ENCODE measurements at regions not wholly inside any gene's neighbourhood (a gene's known extent, or its start where the extent isn't known, plus 50 kb on each side); places are given as distances from the start of the nearest gene placed in this dataset.
"Not testable (repeated sequence)": the region's sequence is repeated elsewhere in the genome, so short reads cannot be mapped to it uniquely, and the experiment has no call there.

DNA sequence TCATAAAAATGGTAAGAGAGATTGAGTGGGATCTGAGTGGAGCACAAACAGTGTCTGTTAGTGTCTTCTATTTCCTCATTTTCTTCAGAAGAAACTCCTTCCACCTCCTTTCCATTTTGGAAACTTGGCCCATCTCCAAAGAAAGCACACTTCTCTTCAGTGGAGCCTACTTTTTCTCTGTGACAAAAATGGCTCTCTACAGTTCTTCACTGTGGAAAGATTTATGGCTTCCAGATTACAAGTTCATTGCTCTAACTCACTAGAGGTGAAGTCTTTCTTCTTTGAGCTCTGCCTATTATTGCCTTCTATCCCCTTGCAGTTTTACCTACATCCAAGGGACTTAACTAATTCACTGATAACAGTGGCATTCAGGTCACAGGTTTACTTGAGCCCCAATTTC is 325.8 kb downstream of the ANTXR2 start:
- no peak for DNase-seq (ENCODE audit: low spot score)
- no peak for FAIRE-seq

DNA sequence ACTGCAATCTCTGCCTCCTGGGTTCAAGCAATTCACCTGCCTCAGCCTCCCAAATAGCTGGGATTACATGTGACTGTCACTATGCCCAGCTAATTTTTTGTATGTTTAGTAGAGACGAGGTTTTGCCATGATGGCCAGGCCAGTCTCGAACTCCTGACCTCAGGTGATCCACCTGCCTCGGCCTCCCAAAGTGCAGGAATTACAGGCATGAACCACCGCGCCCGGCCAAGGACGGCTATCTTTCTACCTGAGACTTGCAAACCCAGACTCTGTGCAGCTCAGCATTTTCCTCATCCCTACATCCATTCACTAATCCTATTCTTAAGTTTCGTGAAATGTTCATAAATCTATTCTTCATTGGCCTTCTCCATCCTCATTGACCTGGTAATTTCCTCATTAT is 330.0 kb downstream of the ANTXR2 start:
- FAIRE-seq = no peak

GRCh38 chr4:79739912-79740311 is 331.9 kb upstream of the GK2 start:
- DNase-seq (ENCODE audit: low spot score) (no peak), FAIRE-seq (no peak)

More for the DNA sequence above, 330.0 kb downstream of the ANTXR2 start:
- no peak for DNase-seq (ENCODE audit: low spot score)

- DNase-seq (ENCODE audit: low spot score) (no peak), FAIRE-seq (no peak)
Measured at GRCh38 chr4:79723507-79723906, 315.5 kb upstream of the GK2 start.

DNA sequence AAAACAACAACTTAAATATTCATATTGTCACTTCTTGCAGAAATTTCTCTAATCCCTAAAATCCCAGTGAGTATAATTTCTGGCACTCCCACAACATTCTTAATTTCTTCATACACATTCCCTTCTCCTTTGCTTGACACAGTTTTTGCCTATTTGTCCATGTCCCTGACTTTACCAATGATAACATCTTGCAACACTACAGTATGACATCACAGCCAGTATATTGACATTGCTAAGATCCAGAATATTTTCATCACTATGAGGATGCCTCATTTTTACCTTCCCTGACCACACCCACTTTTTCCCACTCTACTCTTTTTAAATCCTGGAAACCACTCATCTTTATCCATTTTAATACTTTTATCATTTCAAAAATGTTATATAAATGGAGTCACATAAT is 292.3 kb upstream of the GK2 start:
- FAIRE-seq (no peak), DNase-seq (ENCODE audit: low spot score) (no peak)

DNA sequence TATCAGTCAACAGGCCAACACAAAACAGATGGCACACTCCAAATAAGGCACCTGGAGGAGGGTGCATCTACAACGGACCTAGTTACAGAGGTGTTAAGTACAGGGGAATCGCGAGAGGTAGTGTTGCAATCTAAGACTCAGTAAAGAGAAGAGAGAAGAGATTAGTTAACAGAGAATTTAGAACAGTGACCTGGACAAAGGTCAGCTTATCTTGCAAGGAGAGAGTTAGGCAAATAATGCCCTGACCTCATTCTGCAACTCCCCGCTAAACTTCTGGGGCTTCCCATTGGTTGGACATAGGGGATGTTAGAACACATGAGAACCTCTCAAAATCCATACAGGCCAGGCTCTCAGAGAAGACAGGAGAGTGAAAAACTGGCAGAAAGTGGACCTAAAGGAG is 289.4 kb upstream of the GK2 start:
- no peak for DNase-seq (ENCODE audit: low spot score)
- no peak for FAIRE-seq

DNA sequence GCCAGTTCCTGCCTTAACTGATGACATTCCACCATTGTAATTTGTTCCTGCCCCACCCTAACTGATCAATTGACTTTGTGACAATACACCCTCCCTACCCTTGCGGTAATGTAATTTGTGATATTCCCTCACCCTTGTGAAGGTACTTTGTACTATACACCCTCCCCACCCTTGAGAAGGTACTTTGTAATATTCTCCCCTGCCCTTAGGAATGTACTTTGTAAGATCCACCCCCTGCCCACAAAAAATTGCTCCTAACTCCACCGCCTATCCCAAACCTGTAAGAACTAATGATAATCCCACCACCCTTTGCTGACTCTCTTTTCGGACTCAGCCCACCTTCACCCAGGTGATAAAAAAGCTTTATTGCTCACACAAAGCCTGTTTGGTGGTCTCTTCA is 288.5 kb upstream of the GK2 start:
- DNase-seq (ENCODE audit: low spot score); FAIRE-seq: not testable (repeated sequence)

- DNase-seq (ENCODE audit: low spot score) = no peak
- no peak for FAIRE-seq
Measured at GRCh38 chr4:79695848-79696247, 287.8 kb upstream of the GK2 start.

GRCh38 chr4:79689740-79690139 is 281.7 kb upstream of the GK2 start:
- no peak for FAIRE-seq
- no peak for DNase-seq (ENCODE audit: low spot score)

GRCh38 chr4:79688691-79689090 is 280.7 kb upstream of the GK2 start:
- FAIRE-seq (no peak), DNase-seq (ENCODE audit: low spot score) (no peak)

- DNase-seq (ENCODE audit: low spot score) (no peak), FAIRE-seq (no peak)
Measured at GRCh38 chr4:79687006-79687405, 279.0 kb upstream of the GK2 start.

- no peak for FAIRE-seq
- DNase-seq (ENCODE audit: low spot score) = no peak
Measured at GRCh38 chr4:79685542-79685941, 277.5 kb upstream of the GK2 start.

- FAIRE-seq = no peak
- no peak for DNase-seq (ENCODE audit: low spot score)
Measured at GRCh38 chr4:79684516-79684915, 276.5 kb upstream of the GK2 start.

- DNase-seq (ENCODE audit: low spot score) (no peak), FAIRE-seq (no peak)
Measured at GRCh38 chr4:79682801-79683530, 274.9 kb upstream of the GK2 start.

GRCh38 chr4:79682161-79682560 is 274.1 kb upstream of the GK2 start:
- no peak for FAIRE-seq

GRCh38 chr4:79679859-79680258 is 271.8 kb upstream of the GK2 start:
- no peak for FAIRE-seq

More at GRCh38 chr4:79682161-79682560, 274.1 kb upstream of the GK2 start:
- no peak for DNase-seq (ENCODE audit: low spot score)

DNA sequence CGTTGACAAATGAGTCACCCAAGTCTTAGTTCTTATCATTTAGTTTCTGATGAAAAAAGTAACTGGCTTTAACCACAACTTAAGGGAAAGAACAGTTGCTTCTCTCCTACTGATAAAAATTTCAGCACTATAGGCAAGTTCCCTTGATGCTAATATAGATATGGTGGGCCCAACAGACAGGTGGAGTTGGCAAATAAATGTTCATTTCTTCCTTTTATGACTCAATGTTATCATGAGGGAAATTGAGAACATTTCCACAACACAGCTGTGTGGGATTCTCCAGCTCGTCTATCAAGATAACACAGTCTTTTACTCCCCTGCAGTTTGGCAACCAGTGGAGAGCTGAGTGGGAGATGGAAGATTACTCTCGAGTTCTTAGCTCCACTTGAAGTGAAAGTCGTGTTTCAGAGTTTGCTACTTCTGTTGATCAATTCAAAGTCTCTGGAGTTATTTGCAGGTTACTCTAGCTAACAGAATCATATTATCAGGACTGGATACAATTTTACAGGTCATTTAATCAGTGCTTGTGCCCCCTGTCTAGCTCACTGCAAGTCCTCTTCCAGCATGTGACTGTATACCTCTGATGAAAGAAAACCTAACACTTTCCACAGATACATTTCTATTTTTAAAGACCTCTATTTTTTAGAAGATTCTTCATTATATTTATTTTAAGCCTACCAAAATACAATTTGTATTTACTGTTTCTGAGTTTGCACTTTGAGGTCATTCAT is 270.6 kb upstream of the GK2 start:
- DNase-seq (ENCODE audit: low spot score) = no peak
- FAIRE-seq = no peak

More at GRCh38 chr4:79679859-79680258, 271.8 kb upstream of the GK2 start:
- no peak for DNase-seq (ENCODE audit: low spot score)

DNA sequence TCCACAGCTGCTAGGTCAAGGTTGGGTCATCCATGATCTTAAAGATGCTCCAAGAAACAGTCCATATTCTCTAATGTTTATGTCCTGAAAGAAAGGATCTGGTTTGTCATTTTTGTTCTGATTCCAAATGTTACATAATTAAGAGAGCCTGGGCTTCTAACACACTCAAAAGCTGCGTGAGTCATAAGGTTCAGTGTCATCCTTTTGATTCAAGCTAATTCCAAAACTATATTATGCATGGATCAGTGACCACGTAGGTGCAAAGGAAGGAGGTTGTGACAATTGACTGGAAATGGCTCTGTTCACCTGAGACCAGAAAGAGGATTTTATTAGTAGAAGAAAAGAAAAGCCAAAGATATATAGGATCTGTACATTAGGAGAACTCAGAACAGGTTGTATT is 268.7 kb upstream of the GK2 start:
- DNase-seq (ENCODE audit: low spot score) (no peak), FAIRE-seq (no peak)

DNA sequence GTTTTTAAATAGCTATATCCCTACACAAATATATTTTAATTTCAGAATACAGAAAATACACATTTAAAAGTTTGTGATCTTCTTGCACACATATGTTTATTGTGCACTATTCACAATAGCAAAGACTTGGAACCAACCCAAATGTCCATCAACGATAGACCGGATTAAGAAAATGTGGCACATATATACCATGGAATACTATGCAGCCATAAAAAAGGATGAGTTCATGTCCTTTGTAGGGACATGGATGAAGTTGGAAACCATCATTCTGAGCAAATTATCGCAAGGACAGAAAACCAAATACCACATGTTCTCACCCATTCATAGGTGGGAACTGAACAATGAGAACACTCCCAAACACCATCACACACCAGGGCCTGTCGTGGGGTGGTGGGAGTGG is 266.9 kb upstream of the GK2 start:
- not testable (repeated sequence) for FAIRE-seq

GRCh38 chr4:79673898-79674297 is 265.9 kb upstream of the GK2 start:
- DNase-seq (ENCODE audit: low spot score) (no peak), FAIRE-seq (no peak)

More for the DNA sequence above, 266.9 kb upstream of the GK2 start:
- DNase-seq (ENCODE audit: low spot score) = not testable (repeated sequence)

DNA sequence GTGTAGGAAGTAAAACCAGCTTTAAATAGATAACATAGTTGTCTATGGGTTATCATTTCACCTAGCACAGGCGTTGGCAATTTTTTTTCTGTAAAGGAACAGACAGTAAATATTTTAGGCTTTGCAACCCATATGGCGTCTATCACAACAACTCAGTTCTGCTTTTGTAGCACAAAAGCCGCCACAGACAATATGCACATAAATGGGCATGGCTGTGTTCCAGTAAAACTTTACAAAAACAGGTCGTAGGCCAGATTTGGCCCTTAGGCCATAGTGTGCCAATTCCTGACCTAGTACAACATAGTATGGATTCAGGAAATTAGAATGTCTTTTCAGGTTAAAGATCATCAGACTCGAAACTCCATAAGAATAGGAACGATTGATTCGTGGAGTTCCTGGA is 265.3 kb upstream of the GK2 start:
- no peak for DNase-seq (ENCODE audit: low spot score)
- no peak for FAIRE-seq

DNA sequence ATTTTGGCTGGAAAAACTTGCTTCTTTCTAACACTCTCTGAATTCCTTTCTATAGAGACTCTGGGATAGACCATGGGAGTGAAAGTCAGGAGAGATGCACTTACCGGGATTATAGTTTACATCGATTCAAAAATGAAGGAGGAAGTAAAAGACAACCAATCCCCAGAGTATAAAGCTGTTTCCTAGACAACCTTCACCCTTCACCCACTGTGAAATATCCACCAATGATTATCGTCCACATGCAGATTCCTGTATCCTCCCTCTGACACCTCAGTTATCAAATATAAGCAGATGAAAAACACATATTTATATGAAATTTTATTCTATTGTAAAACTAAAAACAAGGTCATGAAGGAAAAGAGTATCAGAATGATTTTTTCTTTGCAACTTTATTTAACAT is 258.8 kb upstream of the GK2 start:
- FAIRE-seq (no peak), DNase-seq (ENCODE audit: low spot score) (no peak)

DNA sequence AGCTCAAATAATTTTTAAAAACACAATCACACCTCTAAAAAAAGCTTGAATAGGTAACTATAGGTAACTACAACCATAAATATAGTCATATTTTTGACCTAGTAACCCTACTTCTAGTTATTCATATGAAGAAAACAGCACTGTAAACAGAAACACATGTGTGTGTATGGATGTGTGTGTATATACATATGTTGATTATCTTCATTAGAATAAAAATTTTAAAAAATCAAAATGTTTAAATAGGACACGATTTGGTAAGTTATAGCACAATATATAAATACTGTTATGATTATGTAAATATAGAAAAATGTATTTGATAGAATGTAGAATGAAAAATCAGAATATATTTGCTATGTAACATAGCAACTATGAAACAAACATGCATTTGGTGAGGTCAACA is 258.1 kb upstream of the GK2 start:
- DNase-seq (ENCODE audit: low spot score) (no peak), FAIRE-seq (no peak)

Data from urothelium cell line (cell line).